OCI-M2 (cell line): ENCODE measurements at regions not wholly inside any gene's neighbourhood (a gene's known extent, or its start where the extent isn't known, plus 50 kb on each side); places are given as distances from the start of the nearest gene placed in this dataset.

Experiments
- DNase-seq: peaks from one replicate; lab custom pipeline; 2025; ENCODE audit not compliant: unreplicated experiment; lab: John Stamatoyannopoulos, UW

DNA sequence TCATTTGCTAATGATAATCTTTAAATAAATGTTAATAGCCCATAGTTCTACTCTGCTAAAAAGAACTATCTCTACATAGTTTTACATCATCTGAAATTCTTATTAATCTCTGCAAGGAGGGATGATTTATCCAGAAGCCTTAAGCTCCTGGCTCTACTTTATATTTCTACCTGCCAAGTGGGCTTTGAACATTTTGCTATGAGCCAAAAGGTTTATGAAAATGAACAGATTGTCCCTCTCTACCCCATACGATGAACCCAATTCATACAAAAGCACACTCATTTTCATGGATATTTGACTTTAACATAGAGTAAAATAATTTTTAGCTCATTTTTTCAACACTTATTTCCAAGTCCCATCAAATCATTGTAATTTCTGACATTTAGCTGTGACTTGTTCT, 611.0 kb downstream of the NSUN3 start:
- no peak for DNase-seq

DNA sequence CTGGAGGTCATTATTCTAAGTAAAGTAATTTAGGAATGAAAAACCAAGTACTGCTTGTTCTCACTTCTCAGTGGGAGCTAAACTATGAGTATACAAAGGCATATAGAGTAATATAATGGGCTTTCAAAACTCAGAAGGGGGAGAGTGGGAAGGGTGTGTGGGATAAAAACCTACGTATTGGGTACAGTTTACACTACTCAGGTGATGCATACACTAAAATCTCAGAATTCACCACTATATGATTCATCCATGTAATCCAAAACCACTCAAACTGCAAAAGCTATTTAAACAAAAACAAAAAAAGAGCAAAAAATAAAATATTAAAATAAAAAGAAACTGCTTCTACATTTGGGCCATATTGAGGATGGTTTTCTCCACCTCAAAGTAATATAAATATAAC, 623.3 kb downstream of the NSUN3 start:
- no peak for DNase-seq

DNA sequence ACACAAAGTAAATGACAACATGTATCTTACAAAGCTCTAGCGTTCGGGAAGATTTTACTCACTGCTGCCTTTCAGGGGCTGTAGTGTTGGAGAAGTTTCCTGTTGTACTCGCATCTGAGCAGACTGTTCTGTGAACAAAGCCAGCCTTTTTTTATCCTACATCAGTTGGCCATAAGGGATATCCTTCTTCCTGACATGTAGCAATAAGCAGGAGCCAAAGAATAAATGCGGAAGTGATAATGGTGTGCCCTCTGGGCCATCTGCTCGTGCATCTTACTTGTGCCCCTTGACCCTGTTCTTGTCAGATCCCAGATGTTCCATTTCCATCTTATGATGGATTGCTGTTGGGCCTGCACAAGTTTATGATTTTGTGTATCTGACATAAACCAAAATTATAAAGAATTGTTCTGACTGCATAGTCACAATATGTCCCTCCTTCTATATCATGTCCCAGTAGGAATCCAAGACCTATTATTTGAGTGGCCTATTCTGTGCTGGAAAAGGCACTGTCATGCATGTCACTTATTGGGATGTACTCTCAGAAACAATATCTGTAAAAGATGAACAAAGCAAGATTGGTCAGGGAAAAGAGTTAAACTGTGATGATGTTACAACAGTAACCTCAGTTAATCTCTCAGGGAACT, 631.3 kb downstream of the NSUN3 start:
- DNase-seq, result no peak

DNA sequence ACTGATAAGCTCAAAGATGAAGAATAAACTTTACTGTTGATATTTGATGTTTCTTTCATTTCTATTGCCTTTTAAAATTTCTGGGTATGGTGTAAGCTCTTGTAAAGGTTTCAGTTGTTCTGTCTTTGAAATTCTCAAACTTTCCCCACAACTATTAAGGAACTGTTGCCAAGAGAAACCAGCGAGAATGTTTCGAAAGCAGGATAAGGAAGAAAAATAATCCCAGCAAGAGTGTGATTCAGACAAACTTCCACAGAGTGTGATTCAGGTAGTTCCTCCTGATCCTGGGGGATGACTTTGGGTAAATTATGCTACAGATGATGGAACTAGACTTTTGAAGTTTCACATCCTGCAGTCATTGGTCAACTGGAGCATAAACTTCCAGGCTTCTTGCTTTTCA, 632.0 kb downstream of the NSUN3 start:
- DNase-seq, result no peak

DNA sequence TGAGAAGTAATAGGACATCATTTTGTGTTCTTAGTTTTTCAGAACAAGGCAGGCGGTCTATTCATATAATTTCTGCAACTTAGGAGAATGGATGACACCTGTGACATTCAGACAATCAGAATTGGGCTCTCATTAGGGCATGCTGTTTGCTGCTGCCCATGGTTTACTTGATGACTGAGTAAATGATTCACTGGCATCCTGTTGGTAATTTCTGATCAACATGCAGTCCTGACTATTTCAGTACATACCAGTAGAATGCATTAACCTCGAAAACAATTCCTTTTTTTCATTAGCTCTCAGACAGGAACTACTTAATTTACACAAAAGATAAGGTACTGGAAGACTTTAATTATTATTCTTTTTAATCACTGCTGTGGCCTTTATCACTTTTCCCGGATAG, 641.6 kb downstream of the NSUN3 start:
- DNase-seq, result no peak

DNA sequence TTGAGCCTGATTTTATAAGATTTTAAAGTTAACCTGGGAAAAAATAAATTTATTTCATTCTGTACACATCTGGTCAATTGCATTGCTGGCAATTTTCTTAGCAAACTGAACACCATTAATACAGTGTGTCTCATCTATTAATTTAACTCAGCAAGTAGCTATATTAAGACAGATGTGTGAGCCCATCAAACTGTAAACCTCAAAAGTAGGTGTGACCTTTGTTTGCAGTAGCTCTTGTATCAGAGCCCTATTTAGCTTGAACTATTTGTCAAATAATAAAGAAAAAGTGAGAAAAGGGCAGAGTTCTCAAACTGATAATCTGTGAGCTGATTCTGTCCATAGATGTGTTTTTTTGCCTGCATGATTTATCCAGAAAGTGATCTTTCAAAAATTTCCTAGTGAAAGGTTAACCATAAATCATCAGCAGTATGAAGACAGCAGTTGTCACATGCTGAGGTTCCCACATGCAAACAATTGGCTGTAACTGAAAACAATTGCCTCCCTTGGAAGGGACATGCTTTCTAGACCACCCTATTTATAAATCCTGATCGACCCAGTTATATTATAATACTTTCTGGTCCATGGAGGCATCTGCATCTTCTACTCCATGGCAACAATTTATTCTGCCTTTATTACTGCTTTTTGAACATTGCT, 646.5 kb downstream of the NSUN3 start:
- DNase-seq, result no peak

DNA sequence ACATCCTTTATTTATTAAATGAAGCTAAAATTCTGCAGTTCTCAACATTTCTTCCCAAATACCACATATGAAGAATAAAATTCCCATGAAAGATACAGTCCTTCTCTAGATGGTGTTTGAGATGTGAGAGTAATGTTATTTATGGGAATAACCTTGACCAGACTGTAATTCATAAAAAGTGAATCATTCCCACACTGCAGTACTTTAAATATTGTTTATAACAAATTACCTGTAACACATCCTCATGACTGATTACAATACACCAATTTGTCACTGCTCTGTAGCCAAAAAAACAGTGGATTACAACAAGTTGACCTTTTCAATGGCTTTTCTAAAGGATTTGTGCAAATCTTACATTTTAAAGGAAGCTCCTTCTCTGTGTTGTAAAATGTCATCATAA, 651.3 kb downstream of the NSUN3 start:
- no peak for DNase-seq

DNA sequence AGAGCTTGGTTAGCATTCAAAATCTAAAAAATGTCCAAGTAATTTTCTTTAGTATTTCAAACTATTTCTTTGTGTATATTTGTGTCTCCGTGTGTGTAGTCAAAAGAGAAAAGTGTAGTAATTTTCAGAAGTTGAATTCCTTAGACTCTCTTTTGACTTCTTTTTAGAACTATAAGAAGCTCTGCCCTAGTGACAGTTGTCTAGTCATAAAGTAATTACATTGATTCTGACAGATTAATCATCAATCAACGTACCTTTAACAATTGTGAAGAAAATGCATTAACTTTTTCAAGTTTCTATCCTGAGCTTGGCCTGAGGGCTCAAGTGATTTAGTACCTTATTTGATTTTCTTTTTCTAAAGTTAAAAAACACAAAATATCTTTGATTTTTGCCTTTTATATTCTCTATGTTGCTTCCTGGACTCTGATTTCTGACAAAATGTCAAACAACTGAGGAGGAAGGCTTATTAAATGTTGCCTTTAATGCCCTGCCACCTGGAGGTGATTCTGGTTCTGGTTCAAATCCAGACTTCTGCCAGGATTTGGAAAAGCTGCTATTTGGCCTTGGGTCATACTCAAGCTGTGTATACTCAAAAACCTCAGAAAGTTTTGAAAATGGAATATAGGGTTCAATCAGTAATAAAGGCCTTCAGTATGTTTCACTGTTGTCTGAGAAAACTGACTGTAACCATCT, 653.6 kb downstream of the NSUN3 start:
- no peak for DNase-seq

DNA sequence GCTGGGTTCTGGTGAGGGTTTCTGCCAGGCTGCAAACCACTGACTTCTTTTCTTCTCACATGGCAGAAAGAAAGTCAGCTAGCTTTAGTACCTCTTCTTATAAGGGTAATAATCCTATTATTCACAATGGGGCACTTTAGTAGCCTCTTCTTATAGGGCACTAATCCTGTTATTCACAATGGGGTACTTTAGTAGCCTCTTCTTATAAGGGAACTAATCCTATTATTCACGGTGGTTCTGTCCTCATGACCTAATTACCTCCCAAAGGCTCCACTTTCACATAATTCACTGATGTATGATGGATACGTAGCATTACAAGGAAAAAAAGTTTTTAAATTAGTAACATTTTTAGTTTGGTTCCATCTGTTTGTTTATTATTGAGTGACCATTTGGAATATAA, 671.3 kb downstream of the NSUN3 start:
- DNase-seq, result no peak

DNA sequence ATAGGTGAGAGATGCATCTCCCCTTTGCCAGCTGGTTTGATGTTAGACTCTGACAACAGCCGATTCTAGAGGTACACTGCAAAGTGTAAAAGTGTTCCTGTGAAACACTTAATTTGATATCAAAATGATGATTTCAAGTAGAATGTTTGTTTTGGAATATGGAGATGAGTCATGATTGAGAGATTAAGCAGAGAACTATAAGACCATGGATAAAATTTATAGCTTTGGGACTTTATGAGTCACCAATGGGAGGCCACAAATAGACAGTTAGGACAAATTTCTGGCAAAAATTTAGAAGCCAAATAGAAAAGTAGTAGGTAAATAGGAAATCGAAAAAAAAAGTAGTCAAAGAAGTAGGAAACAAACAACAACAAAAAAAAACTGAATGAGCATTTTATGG, 672.5 kb downstream of the NSUN3 start:
- no peak for DNase-seq

DNA sequence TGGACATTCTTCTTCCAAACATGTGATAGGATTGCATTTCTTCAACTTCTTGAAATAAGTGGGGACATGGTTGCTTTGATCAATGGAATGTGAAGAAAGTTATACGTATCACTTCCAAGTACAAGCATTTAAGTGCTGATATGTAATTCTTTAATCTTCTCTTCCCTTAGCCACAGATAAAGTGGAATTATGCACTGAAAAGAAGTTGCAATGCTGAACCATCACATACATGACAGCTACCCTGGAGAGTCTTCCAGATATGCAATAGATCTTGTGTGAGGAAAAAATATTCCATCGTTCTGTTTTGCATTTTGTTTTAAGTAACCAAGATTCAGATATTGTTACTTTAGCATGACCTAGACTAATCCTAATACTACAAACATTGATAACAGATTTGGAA, 674.3 kb downstream of the NSUN3 start:
- DNase-seq, result no peak

DNA sequence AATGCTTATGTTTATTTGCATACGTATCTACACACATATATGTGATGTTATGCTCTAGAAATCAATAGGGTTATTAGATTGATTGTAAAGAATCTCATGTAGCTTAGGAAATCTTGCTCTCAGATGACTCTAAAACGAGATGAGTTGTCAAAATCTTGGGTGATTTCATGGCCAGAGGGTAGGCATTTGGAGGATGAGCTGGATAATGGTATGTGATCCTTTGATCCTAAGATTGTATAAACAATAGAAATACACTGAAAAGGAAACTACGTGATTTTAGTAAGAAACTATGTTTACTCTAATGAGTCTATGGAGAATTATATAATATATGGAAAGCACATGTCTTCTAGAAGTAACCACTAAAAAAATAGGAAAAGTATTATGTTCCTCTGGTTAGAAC, 676.6 kb downstream of the NSUN3 start:
- no peak for DNase-seq

DNA sequence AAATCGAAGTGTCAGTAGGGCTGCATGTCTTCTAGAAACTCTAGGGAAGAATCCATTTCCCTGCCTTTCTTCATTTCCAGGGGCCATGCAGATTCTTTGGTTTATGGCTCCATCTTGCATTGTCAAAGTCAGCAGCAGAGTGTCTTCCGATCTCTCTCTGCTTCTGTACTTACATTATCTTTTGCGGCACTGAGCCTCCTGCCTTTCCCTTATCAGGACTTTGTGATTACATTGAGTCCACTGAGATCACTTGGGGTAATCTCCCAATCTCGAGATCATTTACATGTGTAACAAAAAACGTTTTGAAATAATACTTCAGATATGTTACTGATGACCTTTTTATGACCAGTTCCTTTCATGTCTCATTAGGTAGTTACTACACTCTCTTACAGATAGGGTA, 695.9 kb downstream of the NSUN3 start:
- no peak for DNase-seq

DNA sequence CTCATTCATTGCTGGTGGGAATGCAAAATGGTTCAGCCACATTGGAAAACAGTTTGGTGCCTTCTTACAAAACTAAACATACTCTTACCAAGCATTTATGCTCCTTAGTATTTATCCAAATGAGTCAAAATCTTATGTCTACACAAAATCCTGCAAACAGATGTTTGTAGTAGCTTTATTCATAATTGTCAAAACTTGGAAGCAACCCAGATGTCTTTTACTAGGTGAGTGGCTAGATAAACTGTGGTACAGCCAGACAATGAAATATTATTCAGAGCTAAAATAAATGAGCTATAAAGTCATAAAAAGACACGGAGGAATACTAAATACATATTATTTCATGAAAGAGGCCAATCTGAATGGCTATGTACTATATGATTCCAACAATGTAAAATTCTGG, 709.5 kb downstream of the NSUN3 start:
- no peak for DNase-seq

DNA sequence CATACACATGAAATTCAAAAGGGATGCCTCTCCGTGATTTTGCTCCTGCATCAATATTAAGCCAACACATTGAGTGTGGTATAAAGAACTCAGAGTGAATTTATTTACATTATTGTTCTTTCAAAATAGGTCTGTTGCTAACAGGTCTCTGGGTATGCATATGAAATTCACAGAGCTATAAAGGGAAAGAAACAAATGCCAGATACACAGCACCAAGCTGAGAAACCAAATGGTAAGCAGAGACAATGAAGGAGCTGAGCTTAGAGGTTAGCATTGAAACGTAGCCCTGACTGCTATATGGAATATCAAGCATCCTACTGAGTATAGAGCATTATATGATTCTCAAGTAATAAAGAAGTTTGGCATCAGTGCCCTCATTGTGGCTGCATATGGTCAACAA, 712.9 kb downstream of the NSUN3 start:
- no peak for DNase-seq

DNA sequence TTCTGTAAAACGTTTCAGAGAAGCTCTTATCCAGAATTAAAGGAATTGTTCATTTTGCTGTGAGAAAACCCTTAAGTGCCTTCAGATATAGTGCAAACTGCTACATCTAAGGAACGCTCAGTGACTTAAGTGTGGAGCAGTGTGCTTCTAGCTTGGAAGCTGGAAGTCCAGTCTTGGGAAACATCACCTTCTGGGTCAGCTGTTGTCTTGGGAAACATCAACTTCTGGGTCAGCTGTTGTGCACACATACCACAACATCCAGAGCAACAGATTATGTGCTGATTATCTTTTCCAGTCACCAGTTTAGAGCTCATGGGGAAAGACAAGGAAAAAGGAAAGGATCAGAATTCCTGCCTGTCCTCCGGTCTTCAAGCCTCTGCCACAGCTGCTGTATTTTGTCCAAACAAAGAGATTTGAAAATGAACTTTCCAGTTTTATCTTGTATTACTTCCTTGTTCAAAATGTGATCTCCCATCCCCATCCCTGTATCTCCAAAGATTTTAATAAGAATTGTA, 713.6 kb downstream of the NSUN3 start:
- no peak for DNase-seq

DNA sequence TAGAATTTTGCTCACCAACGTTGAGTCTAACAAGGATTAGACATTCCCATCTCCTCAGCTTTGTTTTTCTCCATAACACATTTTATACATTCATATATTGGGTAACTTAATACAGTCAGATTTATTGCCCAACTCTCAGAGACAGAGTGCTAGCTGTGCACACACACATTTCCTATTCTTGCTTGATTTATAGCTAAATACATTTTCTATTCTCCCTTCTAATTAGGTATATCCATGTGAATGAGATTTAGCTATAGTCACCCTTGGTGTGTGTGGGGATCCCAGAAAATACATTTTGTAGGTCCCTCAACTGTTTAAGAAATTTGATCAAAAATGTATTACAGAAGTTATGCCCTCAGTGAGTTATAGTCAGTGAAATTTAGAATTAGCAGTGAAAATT, 715.4 kb downstream of the NSUN3 start:
- DNase-seq, result no peak

DNA sequence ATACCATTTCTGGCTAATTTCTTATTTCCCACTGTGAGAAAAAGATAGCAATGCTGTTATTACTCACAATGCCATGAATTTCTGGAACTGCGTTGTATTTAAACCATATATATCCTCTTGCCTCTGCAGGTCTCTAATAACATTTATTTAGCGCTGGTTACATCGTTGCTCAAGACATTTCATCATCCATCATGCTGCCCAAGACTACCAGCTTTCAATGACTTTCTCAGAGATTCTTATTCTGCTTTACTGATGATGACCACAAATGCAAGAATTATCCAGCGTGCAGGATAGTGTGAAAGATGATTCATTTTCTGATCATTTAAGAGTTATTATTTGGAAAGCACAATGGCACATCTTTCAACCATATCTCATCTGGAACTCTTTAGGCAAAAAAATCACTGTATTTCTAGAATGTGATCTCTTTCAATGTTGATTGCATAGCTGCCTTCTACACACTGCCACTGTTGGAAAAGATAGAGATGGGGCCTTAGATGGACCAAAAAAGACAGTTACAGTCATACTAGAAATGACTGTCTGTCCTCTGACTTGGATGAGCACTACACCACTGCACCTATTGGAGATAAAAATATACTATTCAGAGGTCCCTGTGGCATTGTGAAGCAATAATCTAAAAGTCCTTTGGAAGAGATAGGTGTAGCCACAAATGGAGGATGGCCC, 716.1 kb downstream of the NSUN3 start:
- DNase-seq, result no peak

DNA sequence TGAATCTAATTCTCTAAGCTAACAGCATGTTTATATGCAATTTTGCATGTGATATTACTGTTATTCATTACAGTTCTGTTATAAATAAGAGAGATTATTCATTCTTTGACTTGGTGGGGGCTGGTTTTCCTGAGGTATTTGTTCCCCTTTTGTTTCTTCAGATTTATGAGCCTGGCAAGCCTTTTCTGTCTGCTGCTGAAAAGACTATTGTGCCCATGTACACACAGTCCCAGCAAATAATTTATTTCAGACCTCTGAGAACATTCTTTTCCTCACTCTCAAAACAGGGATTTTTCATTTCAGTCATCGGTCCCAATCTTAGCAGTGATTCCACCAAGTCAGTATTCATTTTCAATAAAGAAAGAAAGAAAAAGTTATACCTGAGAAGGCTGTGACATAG, 716.8 kb downstream of the NSUN3 start:
- DNase-seq, result no peak

DNA sequence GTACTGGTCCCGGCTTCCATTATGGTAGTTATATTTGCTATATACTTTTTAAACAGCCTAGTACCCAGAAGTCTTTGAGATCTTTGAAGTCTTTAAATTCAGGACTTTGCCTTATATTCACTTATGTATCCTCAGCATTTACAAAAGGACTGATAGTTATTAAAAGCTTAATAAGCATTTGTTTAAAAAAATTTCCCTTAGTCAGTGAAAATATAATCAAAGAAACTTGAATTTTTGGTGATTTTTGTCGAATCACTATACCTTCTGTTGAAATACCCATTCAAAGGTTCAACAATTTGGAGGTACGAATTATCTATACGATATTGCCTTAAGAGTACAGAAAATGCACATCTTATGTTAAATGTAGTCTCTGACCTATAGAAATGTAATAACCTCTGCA, 721.4 kb downstream of the NSUN3 start:
- no peak for DNase-seq

DNA sequence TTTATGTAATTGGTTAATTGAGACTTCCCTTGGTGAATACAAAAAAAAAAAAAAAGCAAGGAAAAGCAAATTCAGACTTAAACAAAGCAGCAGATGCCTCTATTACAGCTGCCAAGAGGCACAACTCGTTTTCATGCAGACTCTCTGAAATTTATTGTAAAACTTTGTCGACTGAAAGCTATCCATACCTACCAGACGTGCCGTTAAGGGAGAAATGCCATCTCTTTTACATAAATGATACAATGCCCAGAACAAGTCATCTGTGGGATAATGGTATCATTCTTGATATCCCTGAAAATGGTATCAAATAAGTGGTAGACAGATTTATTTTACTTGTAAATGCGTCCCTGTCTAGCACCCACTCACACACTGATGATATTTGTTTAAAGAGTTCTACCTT, 724.2 kb downstream of the NSUN3 start:
- no peak for DNase-seq

DNA sequence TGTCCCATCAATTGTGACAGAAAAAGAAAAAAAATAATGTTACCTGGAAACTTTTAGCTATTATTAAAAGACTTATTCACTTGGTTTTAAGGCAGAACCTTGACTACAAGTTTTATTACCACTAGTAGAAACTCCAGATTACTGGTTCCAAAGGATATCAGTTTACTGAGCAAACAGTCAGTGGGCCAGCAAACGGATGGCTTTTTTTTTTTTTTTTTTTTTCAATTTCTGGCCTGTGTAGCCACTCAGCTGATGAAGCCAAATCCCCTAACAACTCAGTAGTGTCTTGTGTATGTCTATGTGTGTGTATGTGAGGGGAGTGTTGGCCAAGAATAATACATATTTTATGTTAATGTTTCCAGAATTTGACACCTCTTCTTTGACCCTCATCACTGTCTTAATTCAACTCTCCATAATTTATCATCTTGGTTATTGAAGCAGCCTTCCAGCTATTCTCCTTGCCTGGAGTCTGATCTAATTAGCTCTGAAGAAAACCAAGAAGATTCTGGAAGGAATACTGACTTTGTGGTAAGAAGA, 724.9 kb downstream of the NSUN3 start:
- no peak for DNase-seq
